HepG2 (cell line): ENCODE measurements at regions not wholly inside any gene's neighbourhood (a gene's known extent, or its start where the extent isn't known, plus 50 kb on each side); places are given as distances from the start of the nearest gene placed in this dataset.

Source experiments
- CCAR2 ChIP-seq: fragments of 200-400 bp; formaldehyde crosslinking; optimal IDR thresholded peaks from 2 replicates; pipeline ENCODE3; 2018; ENCODE audit warnings: low read depth, mild to moderate bottlenecking, low read length, moderate library complexity
- EEA1 ChIP-seq: sonication (generic); formaldehyde crosslinking; IDR thresholded peaks from 2 replicates; pipeline ENCODE4 v1.5.1; 2020; ENCODE audit warnings: mild to moderate bottlenecking, missing genetic modification reagents, borderline replicate concordance
- HMGA1 ChIP-seq: sonication (generic); formaldehyde crosslinking; conservative IDR thresholded peaks from 2 replicates; pipeline ENCODE4 v1.4.0; 2020; ENCODE audit warnings: missing genetic modification reagents
- MIXL1 ChIP-seq: IDR thresholded peaks from 2 replicates; pipeline ENCODE4 v1.6.1; 2016
- POLR2AphosphoS5 ChIP-seq: IDR thresholded peaks from 2 replicates; pipeline ENCODE4 v1.6.1; 2012; ENCODE audit warnings: low read depth, low read length
- SALL2 ChIP-seq: sonication (generic); formaldehyde crosslinking; IDR thresholded peaks from 2 replicates; pipeline ENCODE4 v1.8.1; 2023; ENCODE audit warnings: mild to moderate bottlenecking, missing genetic modification reagents, inconsistent platforms
- SOX13 ChIP-seq, 3 experiments: fragments of 450-650 bp in 1 of 3; sonication (generic) in 1 of 3; formaldehyde crosslinking in 1 of 3; IDR thresholded peaks in 2 of 3; conservative IDR thresholded peaks in 1 of 3; 2 replicates each; pipeline versions ENCODE4 v1.5.0 to v1.6.1; 2016 to 2020; ENCODE audit warnings: antibody characterized with exemption in 1 of 3, mild to moderate bottlenecking in 1 of 3, missing compliant biosample characterization in 1 of 3, missing genetic modification reagents in 1 of 3, moderate library complexity in 1 of 3
- SP2 ChIP-seq: sonication (generic); formaldehyde crosslinking; IDR thresholded peaks from 2 replicates; pipeline ENCODE4 v1.5.1; 2020; ENCODE audit warnings: mild to moderate bottlenecking, missing genetic modification reagents
- ZFX ChIP-seq: sonication (generic); formaldehyde crosslinking; IDR thresholded peaks from 2 replicates; pipeline ENCODE4 v1.4.0; 2020; ENCODE audit warnings: mild to moderate bottlenecking, low read depth, missing genetic modification reagents, moderate library complexity
- ZNF44 ChIP-seq: sonication (generic); formaldehyde crosslinking; IDR thresholded peaks from 2 replicates; pipeline ENCODE4 v1.5.1; 2020; ENCODE audit warnings: mild to moderate bottlenecking, missing genetic modification reagents
- ZNF780A ChIP-seq: sonication (generic); formaldehyde crosslinking; IDR thresholded peaks from 2 replicates; pipeline ENCODE4 v1.8.0; 2022; ENCODE audit warnings: mild to moderate bottlenecking, missing genetic modification reagents, moderate library complexity
- ZNF792 ChIP-seq: IDR thresholded peaks from 2 replicates; pipeline ENCODE4 v1.6.1; 2016
- TF ChIP-seq, protein P1 (sequence below): sonication (generic); formaldehyde crosslinking; IDR thresholded peaks from 2 replicates; pipeline ENCODE4 v1.5.1; 2020; ENCODE audit warnings: missing genetic modification reagents, mild to moderate bottlenecking, borderline replicate concordance
- TF ChIP-seq, protein P2 (sequence below): sonication (generic); formaldehyde crosslinking; IDR thresholded peaks from 2 replicates; pipeline ENCODE4 v1.8.0; 2022; ENCODE audit warnings: low read depth, missing genetic modification reagents
- TF ChIP-seq, protein P3 (sequence below): sonication (generic); formaldehyde crosslinking; IDR thresholded peaks from 2 replicates; pipeline ENCODE4 v1.4.0; 2020; ENCODE audit warnings: missing genetic modification reagents
- TF ChIP-seq, protein P4 (sequence below): sonication (generic); formaldehyde crosslinking; IDR thresholded peaks from 2 replicates; pipeline ENCODE4 v1.5.1; 2020; ENCODE audit warnings: missing genetic modification reagents, mild to moderate bottlenecking, borderline replicate concordance
- TF ChIP-seq, protein P5 (sequence below): sonication (generic); formaldehyde crosslinking; IDR thresholded peaks from 2 replicates; pipeline ENCODE4 v1.4.0; 2020; ENCODE audit warnings: missing genetic modification reagents

DNA sequence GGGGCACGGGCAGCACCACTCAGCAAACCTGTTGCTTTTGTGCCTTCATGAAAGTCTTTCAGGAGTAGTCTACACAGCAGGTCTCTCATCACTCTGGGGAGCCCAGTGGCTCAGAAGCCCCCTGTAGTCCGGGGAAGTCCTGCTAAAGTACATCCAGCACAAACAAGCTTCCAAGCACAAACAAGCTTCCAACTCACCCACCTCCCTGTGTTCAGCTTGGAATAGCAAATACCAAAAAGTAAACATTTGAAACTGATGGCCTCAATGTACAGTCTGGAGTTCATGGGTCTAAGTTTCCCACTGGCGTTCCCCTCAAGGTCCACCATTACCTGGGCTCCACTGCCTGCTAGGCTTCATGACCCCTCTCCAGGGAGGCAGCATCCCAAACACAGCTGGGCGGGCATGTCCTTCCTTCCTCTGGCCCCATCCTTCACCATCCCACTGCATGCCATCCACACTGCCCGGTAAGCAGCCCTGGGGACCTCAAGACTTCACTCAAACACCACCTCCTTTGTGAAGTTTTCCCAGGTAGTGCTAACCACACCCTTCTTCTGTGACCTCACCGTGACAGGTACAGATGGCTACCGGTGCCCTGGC, 62.8 kb upstream of the SIAH1 start (continued):
- TF ChIP-seq, protein P1, sequence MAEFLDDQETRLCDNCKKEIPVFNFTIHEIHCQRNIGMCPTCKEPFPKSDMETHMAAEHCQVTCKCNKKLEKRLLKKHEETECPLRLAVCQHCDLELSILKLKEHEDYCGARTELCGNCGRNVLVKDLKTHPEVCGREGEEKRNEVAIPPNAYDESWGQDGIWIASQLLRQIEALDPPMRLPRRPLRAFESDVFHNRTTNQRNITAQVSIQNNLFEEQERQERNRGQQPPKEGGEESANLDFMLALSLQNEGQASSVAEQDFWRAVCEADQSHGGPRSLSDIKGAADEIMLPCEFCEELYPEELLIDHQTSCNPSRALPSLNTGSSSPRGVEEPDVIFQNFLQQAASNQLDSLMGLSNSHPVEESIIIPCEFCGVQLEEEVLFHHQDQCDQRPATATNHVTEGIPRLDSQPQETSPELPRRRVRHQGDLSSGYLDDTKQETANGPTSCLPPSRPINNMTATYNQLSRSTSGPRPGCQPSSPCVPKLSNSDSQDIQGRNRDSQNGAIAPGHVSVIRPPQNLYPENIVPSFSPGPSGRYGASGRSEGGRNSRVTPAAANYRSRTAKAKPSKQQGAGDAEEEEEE, result no peak
- TF ChIP-seq, protein P2, sequence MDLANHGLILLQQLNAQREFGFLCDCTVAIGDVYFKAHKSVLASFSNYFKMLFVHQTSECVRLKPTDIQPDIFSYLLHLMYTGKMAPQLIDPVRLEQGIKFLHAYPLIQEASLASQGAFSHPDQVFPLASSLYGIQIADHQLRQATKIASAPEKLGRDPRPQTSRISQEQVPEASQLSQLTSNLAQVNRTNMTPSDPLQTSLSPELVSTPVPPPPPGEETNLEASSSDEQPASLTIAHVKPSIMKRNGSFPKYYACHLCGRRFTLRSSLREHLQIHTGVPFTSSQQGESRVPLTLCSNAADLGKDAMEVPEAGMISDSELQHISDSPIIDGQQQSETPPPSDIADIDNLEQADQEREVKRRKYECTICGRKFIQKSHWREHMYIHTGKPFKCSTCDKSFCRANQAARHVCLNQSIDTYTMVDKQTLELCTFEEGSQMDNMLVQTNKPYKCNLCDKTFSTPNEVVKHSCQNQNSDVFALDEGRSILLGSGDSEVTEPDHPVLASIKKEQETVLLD, result no peak
- TF ChIP-seq CCAR2 (no peak), ZNF780A (CRISPR knock-in tag) (no peak), ZFX (CRISPR knock-in tag) (peak; percentile 28; the same call in 1 of the 2 replicates), POLR2AphosphoS5 (no peak), HMGA1 (CRISPR knock-in tag) (no peak), EEA1 (CRISPR knock-in tag) (no peak), SP2 (CRISPR knock-in tag) (no peak), SOX13 (IDR thresholded peaks at IDR 0.05) (0 out of 2 replicates have a peak, but pooled peaks have one; percentile 42), SOX13 (CRISPR knock-in tag; conservative IDR thresholded peaks at IDR 0.05 in 1 of 2, IDR thresholded peaks at IDR 0.05 in 1 of 2) (peak in 1 of 2 experiments; percentile 69; a peak in 2 of 4 replicates), MIXL1 (CRISPR knock-in tag) (no peak), SALL2 (CRISPR knock-in tag) (no peak), ZNF792 (CRISPR knock-in tag) (no peak; the same call in 1 of the 2 replicates), ZNF44 (CRISPR knock-in tag) (no peak)
- TF ChIP-seq, protein P3, sequence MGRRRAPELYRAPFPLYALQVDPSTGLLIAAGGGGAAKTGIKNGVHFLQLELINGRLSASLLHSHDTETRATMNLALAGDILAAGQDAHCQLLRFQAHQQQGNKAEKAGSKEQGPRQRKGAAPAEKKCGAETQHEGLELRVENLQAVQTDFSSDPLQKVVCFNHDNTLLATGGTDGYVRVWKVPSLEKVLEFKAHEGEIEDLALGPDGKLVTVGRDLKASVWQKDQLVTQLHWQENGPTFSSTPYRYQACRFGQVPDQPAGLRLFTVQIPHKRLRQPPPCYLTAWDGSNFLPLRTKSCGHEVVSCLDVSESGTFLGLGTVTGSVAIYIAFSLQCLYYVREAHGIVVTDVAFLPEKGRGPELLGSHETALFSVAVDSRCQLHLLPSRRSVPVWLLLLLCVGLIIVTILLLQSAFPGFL (CRISPR knock-in tag), result no peak
- TF ChIP-seq, protein P4, sequence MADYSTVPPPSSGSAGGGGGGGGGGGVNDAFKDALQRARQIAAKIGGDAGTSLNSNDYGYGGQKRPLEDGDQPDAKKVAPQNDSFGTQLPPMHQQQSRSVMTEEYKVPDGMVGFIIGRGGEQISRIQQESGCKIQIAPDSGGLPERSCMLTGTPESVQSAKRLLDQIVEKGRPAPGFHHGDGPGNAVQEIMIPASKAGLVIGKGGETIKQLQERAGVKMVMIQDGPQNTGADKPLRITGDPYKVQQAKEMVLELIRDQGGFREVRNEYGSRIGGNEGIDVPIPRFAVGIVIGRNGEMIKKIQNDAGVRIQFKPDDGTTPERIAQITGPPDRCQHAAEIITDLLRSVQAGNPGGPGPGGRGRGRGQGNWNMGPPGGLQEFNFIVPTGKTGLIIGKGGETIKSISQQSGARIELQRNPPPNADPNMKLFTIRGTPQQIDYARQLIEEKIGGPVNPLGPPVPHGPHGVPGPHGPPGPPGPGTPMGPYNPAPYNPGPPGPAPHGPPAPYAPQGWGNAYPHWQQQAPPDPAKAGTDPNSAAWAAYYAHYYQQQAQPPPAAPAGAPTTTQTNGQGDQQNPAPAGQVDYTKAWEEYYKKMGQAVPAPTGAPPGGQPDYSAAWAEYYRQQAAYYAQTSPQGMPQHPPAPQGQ, result no peak
- TF ChIP-seq, protein P5, sequence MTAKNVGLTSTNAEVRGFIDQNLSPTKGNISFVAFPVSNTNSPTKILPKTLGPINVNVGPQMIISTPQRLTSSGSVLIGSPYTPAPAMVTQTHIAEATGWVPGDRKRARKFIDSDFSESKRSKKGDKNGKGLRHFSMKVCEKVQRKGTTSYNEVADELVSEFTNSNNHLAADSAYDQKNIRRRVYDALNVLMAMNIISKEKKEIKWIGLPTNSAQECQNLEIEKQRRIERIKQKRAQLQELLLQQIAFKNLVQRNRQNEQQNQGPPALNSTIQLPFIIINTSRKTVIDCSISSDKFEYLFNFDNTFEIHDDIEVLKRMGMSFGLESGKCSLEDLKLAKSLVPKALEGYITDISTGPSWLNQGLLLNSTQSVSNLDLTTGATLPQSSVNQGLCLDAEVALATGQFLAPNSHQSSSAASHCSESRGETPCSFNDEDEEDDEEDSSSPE (CRISPR knock-in tag), result no peak
